Kidney (tissue), 13 donors: ENCODE measurements at regions not wholly inside any gene's neighbourhood (a gene's known extent, or its start where the extent isn't known, plus 50 kb on each side); places are given as distances from the start of the nearest gene placed in this dataset.

ENCODE experiments used
- DNase-seq, 5 donors: peaks; one replicate each; pipeline ENCODE4 v3.0.0-alpha.2; 2013 to 2020
- FAIRE-seq: peaks from 2 replicates; lab custom pipeline; 2012; peaks lifted over from hg19 to GRCh38; lab: Jason Lieb, UNC
- H3K27ac ChIP-seq, 2 donors: one replicate each; pipeline ENCODE4 v1.7.0; 2013; ENCODE audit warnings: low read depth in 2 of 2, low read length in 2 of 2, inconsistent platforms in 1 of 2
- H3K27me3 ChIP-seq: one replicate; pipeline ENCODE4 v1.7.1; 2013; ENCODE audit warnings: low read length, inconsistent platforms; ENCODE audit not compliant: control insufficient read depth, insufficient read depth
- H3K36me3 ChIP-seq, 3 donors: one replicate each; pipeline versions ENCODE4 v1.7.0 to v1.7.1; 2013; ENCODE audit warnings: low read length in 3 of 3, control low read depth in 1 of 3, inconsistent platforms in 1 of 3; ENCODE audit not compliant: insufficient read depth in 3 of 3, control insufficient read depth in 2 of 3
- H3K4me1 ChIP-seq, 3 donors: one replicate each; pipeline versions ENCODE4 v1.7.0 to v1.7.1; 2013; ENCODE audit warnings: low read length in 3 of 3, inconsistent platforms in 1 of 3, low read depth in 1 of 3; ENCODE audit not compliant: control insufficient read depth in 2 of 3, insufficient read depth in 2 of 3
- H3K4me3 ChIP-seq, 3 donors: one replicate each; pipeline versions ENCODE4 v1.7.0 to v1.8.1; 2013; ENCODE audit warnings: low read length in 3 of 3, control low read depth in 1 of 3, inconsistent platforms in 1 of 3
- H3K9ac ChIP-seq, 3 donors: one replicate each; pipeline versions ENCODE4 v1.7.0 to v1.7.1; 2013; ENCODE audit warnings: low read length in 3 of 3, control low read depth in 1 of 3, inconsistent platforms in 1 of 3
- H3K9me3 ChIP-seq, 3 donors: one replicate each; pipeline versions ENCODE4 v1.7.0 to v1.7.1; 2013; ENCODE audit warnings: low read length in 3 of 3, control low read depth in 1 of 3, inconsistent platforms in 1 of 3; ENCODE audit not compliant: control insufficient read depth in 2 of 3, insufficient read depth in 1 of 3
- intact Hi-C: fragments of 100-400 bp; cut with DNase I; formaldehyde crosslinking; loops from one replicate; pipeline ENCODE4 v1.11.1; 2022
- TF ChIP-seq, protein P1 (sequence below): IDR thresholded peaks from 3 replicates; pipeline ENCODE4 v1.5.1; 2012; ENCODE audit warnings: mild to moderate bottlenecking, moderate library complexity, borderline replicate concordance; ENCODE audit not compliant: insufficient read depth; ENCODE audit errors: extremely low read depth
- donor health status: control.
- donor health status: control.
- donor health status: control.
- donor health status: control.
- donor health status: control.
- donor health status: DM: yes; HTN: yes; CAD: no.
- donor health status: Normal renal cell carcinoma (clear cell type).

DNA sequence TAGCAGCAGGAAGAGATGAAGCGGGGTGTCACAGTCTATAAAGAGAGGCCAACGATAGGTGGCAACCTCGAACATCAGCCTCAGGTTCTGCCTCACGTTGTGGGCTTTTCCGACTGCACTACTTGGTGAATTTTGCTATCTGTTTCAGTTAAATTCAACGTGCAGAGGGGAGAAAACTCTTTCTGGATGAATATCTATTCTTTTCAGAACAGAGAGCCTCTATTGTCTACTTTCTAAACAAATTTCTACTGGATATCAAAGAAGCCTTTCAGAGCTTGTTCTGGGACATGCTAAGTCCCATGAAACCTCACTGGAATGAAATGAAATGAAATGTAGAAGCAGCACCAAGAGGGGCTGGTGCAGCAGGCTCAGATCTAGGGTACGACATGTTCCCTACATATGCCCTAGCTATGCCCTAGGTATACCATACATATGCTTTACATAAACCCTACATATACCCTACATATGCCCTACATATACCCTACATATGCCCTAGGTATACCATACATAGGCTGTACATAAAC, 116.5 kb upstream of the TRIM2 start:
- no peaks in the 10 kb centered on the region for H3K9me3 ChIP-seq
- FAIRE-seq (no peak), DNase-seq (no peak)
- H3K4me1 ChIP-seq, result no peaks in the 10 kb centered on the region
- H3K9ac ChIP-seq, result no peak overlapping the region
- H3K36me3 ChIP-seq, result no peaks in the 10 kb centered on the region
- H3K4me3 ChIP-seq, result no peak overlapping the region
- no peak overlapping the region for H3K27ac ChIP-seq
- intact Hi-C loops, result no loop called here
- TF ChIP-seq, protein P1, sequence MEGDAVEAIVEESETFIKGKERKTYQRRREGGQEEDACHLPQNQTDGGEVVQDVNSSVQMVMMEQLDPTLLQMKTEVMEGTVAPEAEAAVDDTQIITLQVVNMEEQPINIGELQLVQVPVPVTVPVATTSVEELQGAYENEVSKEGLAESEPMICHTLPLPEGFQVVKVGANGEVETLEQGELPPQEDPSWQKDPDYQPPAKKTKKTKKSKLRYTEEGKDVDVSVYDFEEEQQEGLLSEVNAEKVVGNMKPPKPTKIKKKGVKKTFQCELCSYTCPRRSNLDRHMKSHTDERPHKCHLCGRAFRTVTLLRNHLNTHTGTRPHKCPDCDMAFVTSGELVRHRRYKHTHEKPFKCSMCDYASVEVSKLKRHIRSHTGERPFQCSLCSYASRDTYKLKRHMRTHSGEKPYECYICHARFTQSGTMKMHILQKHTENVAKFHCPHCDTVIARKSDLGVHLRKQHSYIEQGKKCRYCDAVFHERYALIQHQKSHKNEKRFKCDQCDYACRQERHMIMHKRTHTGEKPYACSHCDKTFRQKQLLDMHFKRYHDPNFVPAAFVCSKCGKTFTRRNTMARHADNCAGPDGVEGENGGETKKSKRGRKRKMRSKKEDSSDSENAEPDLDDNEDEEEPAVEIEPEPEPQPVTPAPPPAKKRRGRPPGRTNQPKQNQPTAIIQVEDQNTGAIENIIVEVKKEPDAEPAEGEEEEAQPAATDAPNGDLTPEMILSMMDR, result no peak
- no peaks in the 10 kb centered on the region for H3K27me3 ChIP-seq

DNA sequence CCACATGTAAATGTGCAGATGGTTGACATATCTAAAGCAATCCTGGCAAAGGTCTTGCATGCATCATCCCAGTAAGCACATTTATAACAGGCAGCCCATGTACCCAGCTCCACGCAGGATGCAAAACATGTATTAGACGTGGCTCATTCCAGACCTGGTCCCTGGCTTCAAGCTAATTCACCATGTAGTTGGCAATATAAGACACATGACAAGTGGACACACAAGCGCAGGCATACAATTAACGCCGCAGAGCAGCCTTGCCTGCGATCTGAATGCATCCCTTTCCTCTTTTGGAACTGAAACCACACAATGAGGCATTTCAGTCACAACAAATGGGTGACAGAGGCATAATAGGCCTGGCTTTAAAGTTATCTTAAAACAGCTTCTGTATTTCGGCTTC, 114.5 kb upstream of the TRIM2 start:
- Histone ChIP-seq H3K27me3 (no peaks in the 10 kb centered on the region), H3K9me3 (no peaks in the 10 kb centered on the region), H3K4me3 (no peak overlapping the region), H3K9ac (no peak overlapping the region), H3K4me1 (no peaks in the 10 kb centered on the region), H3K36me3 (no peaks in the 10 kb centered on the region), H3K27ac (no peak overlapping the region)
- intact Hi-C loops, result no loop called here
- TF ChIP-seq, protein P1, result no peak
- no peak for DNase-seq
- no peak for FAIRE-seq

GRCh38 chr4:153090181-153090580, 114.1 kb upstream of the TRIM2 start:
- intact Hi-C loops, result no loop called here
- Histone ChIP-seq H3K27me3 (no peaks in the 10 kb centered on the region), H3K4me1 (no peaks in the 10 kb centered on the region), H3K4me3 (no peak overlapping the region), H3K9ac (no peak overlapping the region), H3K36me3 (no peaks in the 10 kb centered on the region), H3K27ac (no peak overlapping the region), H3K9me3 (no peaks in the 10 kb centered on the region)
- no peak for DNase-seq
- TF ChIP-seq, protein P1, result no peak
- no peak for FAIRE-seq

GRCh38 chr4:153090670-153091385, 113.4 kb upstream of the TRIM2 start:
- TF ChIP-seq, protein P1, result no peak
- no peak overlapping the region for H3K9ac ChIP-seq
- H3K27ac ChIP-seq, result no peak overlapping the region
- DNase-seq (no peak), FAIRE-seq (no peak)
- H3K9me3 ChIP-seq, result no peaks in the 10 kb centered on the region
- intact Hi-C loops, result no loop called here
- no peaks in the 10 kb centered on the region for H3K27me3 ChIP-seq
- H3K4me1 ChIP-seq, result no peaks in the 10 kb centered on the region
- no peaks in the 10 kb centered on the region for H3K36me3 ChIP-seq
- no peak overlapping the region for H3K4me3 ChIP-seq
